SK-N-SH (cell line): ENCODE measurements at regions not wholly inside any gene's neighbourhood (a gene's known extent, or its start where the extent isn't known, plus 50 kb on each side); places are given as distances from the start of the nearest gene placed in this dataset.

Source experiments
- CTCF ChIA-PET: fragments of 300-600, 350-600 bp; formaldehyde crosslinking; extraction: SDS; loops from one replicate; lab custom pipeline; 2021; lab: Yijun Ruan, JAX
- POLR2A ChIA-PET: fragments of 350-600 bp; sonication (Branson Sonifier 250); formaldehyde crosslinking; extraction: SDS; loops from one replicate; lab custom pipeline; 2020; ENCODE audit warnings: antibody characterized with exemption, inconsistent platforms; lab: Yijun Ruan, JAX
- DNase-seq: peaks from one replicate; pipeline ENCODE4 v3.0.0; 2012
- H2AFZ ChIP-seq: fragments of 200-600 bp; sonication (generic); 2 replicates; pipeline ENCODE4 v1.8.1; 2016; ENCODE audit warnings: antibody characterized with exemption, mild to moderate bottlenecking, low read depth
- H3F3A ChIP-seq: fragments of 200-600 bp; sonication (generic); replicated peaks from 2 replicates; pipeline ENCODE3; 2016; ENCODE audit warnings: antibody characterized with exemption, mild to moderate bottlenecking; ENCODE audit not compliant: insufficient read depth
- H3K27ac ChIP-seq, 2 experiments: fragments of 200-500 bp in 1 of 2; fragments of 200-600 bp in 1 of 2; sonication (Bioruptor generic) in 1 of 2; sonication (generic), shearing (Covaris generic) in 1 of 2; 2 replicates each; pipeline versions ENCODE4 v1.5.1 to v1.6.1; 2014 to 2016; ENCODE audit warnings: low read depth in 2 of 2, inconsistent platforms in 1 of 2, low read length in 1 of 2, mild to moderate bottlenecking in 1 of 2, mixed read lengths in 1 of 2
- H3K27me3 ChIP-seq: fragments of 200-600 bp; sonication (generic), shearing (Covaris generic); 2 replicates; pipeline ENCODE4 v1.6.1; 2016; ENCODE audit warnings: mixed run types; ENCODE audit not compliant: insufficient read depth
- H3K36me3 ChIP-seq, 2 experiments: fragments of 200-500 bp in 1 of 2; fragments of 200-600 bp in 1 of 2; sonication (Bioruptor generic) in 1 of 2; sonication (generic) in 1 of 2; replicated peaks in 1 of 2; 2 replicates each; pipeline versions ENCODE3 to v1.5.1; 2014 to 2016; ENCODE audit warnings: low read length in 1 of 2, mild to moderate bottlenecking in 1 of 2; ENCODE audit not compliant: insufficient read depth in 2 of 2, control insufficient read depth in 1 of 2
- H3K4me1 ChIP-seq, 2 experiments: fragments of 200-500 bp in 1 of 2; fragments of 200-600 bp in 1 of 2; sonication (Bioruptor generic) in 1 of 2; sonication (generic), shearing (Covaris generic) in 1 of 2; 2 replicates each; pipeline versions ENCODE4 v1.5.1 to v1.6.1; 2014 to 2016; ENCODE audit warnings: low read depth in 1 of 2, low read length in 1 of 2, mixed run types in 1 of 2; ENCODE audit not compliant: insufficient read depth in 2 of 2, control insufficient read depth in 1 of 2
- H3K4me2 ChIP-seq: fragments of 200-600 bp; sonication (generic), shearing (Covaris generic); 2 replicates; pipeline ENCODE4 v1.6.1; 2017; ENCODE audit warnings: mixed run types
- H3K4me3 ChIP-seq, 2 experiments: fragments of 200-500 bp in 1 of 2; fragments of 200-600 bp in 1 of 2; sonication (Bioruptor generic) in 1 of 2; sonication (generic), shearing (Covaris generic) in 1 of 2; 2 replicates each; pipeline versions ENCODE4 v1.5.1 to v1.8.1; 2014 to 2016; ENCODE audit warnings: low read depth in 2 of 2, inconsistent platforms in 1 of 2, low read length in 1 of 2, mild to moderate bottlenecking in 1 of 2, mixed read lengths in 1 of 2, moderate library complexity in 1 of 2
- H3K79me2 ChIP-seq: fragments of 200-600 bp; sonication (generic); 2 replicates; pipeline ENCODE4 v1.8.1; 2017; ENCODE audit warnings: mild to moderate bottlenecking; ENCODE audit not compliant: insufficient read depth
- H3K9ac ChIP-seq: fragments of 200-600 bp; sonication (generic); 2 replicates; pipeline ENCODE4 v1.6.1; 2017; ENCODE audit warnings: mixed run types
- H3K9me2 ChIP-seq: fragments of 200-600 bp; sonication (generic); 2 replicates; pipeline ENCODE4 v1.6.1; 2017; ENCODE audit warnings: mixed run types
- H3K9me3 ChIP-seq: fragments of 200-600 bp; sonication (generic); 2 replicates; pipeline ENCODE4 v1.6.1; 2017; ENCODE audit warnings: mixed run types, mild to moderate bottlenecking, moderate library complexity
- H4K20me1 ChIP-seq: fragments of 200-600 bp; sonication (generic); 2 replicates; pipeline ENCODE4 v1.6.1; 2017; ENCODE audit warnings: mild to moderate bottlenecking, mixed run types; ENCODE audit not compliant: insufficient read depth
- ELF1 ChIP-seq: IDR thresholded peaks from 2 replicates; pipeline ENCODE4 v1.4.0; 2012
- FOXJ3 ChIP-seq: sonication (generic); formaldehyde crosslinking; IDR thresholded peaks from 2 replicates; pipeline ENCODE4 v1.5.1; 2020; ENCODE audit warnings: mild to moderate bottlenecking, missing genetic modification reagents
- GABPA ChIP-seq: IDR thresholded peaks from 2 replicates; pipeline ENCODE4 v1.4.0; 2012; ENCODE audit warnings: low read depth, mild to moderate bottlenecking
- MXI1 ChIP-seq: IDR thresholded peaks from 2 replicates; pipeline ENCODE4 v1.6.1; 2012; ENCODE audit warnings: mild to moderate bottlenecking, low read depth, low read length, improper control_type of control experiment
- NFIC ChIP-seq: IDR thresholded peaks from 2 replicates; pipeline ENCODE4 v1.4.0; 2012; ENCODE audit warnings: borderline replicate concordance
- REST ChIP-seq: IDR thresholded peaks from 2 replicates; pipeline ENCODE4 v1.6.1; 2012; ENCODE audit warnings: mild to moderate bottlenecking, low read depth, low read length, moderate library complexity
- SMC3 ChIP-seq: IDR thresholded peaks from 2 replicates; pipeline ENCODE4 v1.6.1; 2012; ENCODE audit warnings: low read depth, low read length, improper control_type of control experiment
- WGBS: methylation state at CpG from one replicate; pipeline ENCODE4 v1.1.6; 2017; ENCODE audit warnings: low lambda C conversion rate; 5-methylcytosine and 5-hydroxymethylcytosine counted together
- TF ChIP-seq, protein P1 (sequence below): fragments of 150-350 bp; IDR thresholded peaks from 2 replicates; pipeline ENCODE4 v1.6.1; 2017; ENCODE audit warnings: antibody characterized with exemption, low read length, low read depth, borderline replicate concordance
- TF ChIP-seq, protein P2 (sequence below): IDR thresholded peaks from 2 replicates; pipeline ENCODE4; 2012
- TF ChIP-seq, protein P3 (sequence below): IDR thresholded peaks from 2 replicates; pipeline ENCODE4 v1.4.0; 2012; ENCODE audit warnings: low read depth
- TF ChIP-seq, protein P4 (sequence below): IDR thresholded peaks from 2 replicates; pipeline ENCODE4 v1.4.0; 2012; ENCODE audit warnings: low read depth, borderline replicate concordance

GRCh38 chr18:44425161-44425560 is 255.5 kb upstream of the SETBP1 start:
- no peaks in the 10 kb centered on the region for H3F3A ChIP-seq
- H3K79me2 ChIP-seq: no peaks in the 10 kb centered on the region
- ChIA-PET POLR2A (no interaction called here), CTCF (no interaction called here)
- H3K4me3 ChIP-seq: no peak overlapping the region
- no peaks in the 10 kb centered on the region for H3K9me2 ChIP-seq
- no peaks in the 10 kb centered on the region for H3K36me3 ChIP-seq
- H3K4me1 ChIP-seq: no peaks in the 10 kb centered on the region
- TF ChIP-seq, protein P1, sequence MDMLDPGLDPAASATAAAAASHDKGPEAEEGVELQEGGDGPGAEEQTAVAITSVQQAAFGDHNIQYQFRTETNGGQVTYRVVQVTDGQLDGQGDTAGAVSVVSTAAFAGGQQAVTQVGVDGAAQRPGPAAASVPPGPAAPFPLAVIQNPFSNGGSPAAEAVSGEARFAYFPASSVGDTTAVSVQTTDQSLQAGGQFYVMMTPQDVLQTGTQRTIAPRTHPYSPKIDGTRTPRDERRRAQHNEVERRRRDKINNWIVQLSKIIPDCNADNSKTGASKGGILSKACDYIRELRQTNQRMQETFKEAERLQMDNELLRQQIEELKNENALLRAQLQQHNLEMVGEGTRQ: no peak
- TF ChIP-seq, protein P2, sequence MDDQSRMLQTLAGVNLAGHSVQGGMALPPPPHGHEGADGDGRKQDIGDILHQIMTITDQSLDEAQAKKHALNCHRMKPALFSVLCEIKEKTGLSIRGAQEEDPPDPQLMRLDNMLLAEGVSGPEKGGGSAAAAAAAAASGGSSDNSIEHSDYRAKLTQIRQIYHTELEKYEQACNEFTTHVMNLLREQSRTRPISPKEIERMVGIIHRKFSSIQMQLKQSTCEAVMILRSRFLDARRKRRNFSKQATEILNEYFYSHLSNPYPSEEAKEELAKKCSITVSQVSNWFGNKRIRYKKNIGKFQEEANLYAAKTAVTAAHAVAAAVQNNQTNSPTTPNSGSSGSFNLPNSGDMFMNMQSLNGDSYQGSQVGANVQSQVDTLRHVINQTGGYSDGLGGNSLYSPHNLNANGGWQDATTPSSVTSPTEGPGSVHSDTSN: no peak
- TF ChIP-seq GABPA (no peak), SMC3 (no peak), FOXJ3 (CRISPR knock-in tag) (no peak), ELF1 (no peak), MXI1 (no peak), REST (no peak), NFIC (no peak)
- TF ChIP-seq, protein P3, sequence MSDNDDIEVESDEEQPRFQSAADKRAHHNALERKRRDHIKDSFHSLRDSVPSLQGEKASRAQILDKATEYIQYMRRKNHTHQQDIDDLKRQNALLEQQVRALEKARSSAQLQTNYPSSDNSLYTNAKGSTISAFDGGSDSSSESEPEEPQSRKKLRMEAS: no peak
- TF ChIP-seq, protein P4, sequence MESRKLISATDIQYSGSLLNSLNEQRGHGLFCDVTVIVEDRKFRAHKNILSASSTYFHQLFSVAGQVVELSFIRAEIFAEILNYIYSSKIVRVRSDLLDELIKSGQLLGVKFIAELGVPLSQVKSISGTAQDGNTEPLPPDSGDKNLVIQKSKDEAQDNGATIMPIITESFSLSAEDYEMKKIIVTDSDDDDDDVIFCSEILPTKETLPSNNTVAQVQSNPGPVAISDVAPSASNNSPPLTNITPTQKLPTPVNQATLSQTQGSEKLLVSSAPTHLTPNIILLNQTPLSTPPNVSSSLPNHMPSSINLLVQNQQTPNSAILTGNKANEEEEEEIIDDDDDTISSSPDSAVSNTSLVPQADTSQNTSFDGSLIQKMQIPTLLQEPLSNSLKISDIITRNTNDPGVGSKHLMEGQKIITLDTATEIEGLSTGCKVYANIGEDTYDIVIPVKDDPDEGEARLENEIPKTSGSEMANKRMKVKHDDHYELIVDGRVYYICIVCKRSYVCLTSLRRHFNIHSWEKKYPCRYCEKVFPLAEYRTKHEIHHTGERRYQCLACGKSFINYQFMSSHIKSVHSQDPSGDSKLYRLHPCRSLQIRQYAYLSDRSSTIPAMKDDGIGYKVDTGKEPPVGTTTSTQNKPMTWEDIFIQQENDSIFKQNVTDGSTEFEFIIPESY: no peak
- no peak overlapping the region for H3K4me2 ChIP-seq
- no peak overlapping the region for H3K27ac ChIP-seq
- no peaks in the 10 kb centered on the region for H3K9me3 ChIP-seq
- WGBS: 51% methylated on average over 2 of the region's 2 CpGs
- no peak for DNase-seq
- H3K27me3 ChIP-seq: no peaks in the 10 kb centered on the region
- H4K20me1 ChIP-seq: no peaks in the 10 kb centered on the region
- no peak overlapping the region for H2AFZ ChIP-seq
- no peak overlapping the region for H3K9ac ChIP-seq
